COLO668 (cell line): ENCODE measurements at regions not wholly inside any gene's neighbourhood (a gene's known extent, or its start where the extent isn't known, plus 50 kb on each side); places are given as distances from the start of the nearest gene placed in this dataset.

Experiments used
- DNase-seq: peaks from one replicate; lab custom pipeline; 2025; ENCODE audit not compliant: unreplicated experiment; lab: John Stamatoyannopoulos, UW

- no peak for DNase-seq
Measured at GRCh38 chr10:83926606-83927005, 212.7 kb upstream of the GHITM start.

- no peak for DNase-seq
Measured at GRCh38 chr10:83927166-83927565, 212.1 kb upstream of the GHITM start.

DNA sequence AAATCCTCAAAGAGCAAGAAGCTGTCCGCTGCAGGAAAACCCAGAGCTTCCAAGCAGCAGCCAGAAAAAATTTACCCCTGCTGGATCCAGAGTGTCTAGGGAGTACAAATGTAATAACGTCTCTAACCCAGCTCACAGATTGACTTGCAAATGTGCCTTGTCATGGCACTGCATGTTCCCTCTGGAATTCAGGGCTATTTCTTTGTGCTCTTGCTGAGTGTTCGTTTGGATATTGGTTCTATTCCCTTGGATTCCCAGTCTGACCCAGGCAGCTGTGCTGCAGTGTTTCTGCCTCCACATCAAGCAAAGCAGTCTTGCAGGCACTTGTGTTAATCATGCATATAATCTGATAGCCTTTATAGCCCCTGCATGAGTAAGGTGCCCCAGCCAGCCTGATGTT is 209.9 kb upstream of the GHITM start:
- no peak for DNase-seq

DNA sequence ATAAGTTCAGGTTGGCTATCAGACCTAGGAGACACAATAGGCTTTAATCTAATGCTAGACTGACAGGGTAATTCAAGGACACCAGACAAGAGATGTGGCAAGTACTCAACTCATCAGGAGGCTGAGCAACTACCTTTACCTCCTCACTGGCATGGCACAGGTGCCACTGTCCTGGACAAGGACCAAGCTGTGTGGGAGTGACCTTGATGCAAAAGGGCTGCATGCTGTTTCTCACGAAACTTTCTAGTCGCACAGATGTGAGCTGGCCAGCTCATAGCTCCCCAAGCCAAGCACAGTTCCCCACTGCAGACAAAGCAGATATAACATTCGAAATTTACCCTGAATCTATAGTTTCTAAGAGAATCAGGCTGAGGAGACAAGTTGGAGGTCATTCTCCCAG is 207.6 kb upstream of the GHITM start:
- DNase-seq: no peak

DNA sequence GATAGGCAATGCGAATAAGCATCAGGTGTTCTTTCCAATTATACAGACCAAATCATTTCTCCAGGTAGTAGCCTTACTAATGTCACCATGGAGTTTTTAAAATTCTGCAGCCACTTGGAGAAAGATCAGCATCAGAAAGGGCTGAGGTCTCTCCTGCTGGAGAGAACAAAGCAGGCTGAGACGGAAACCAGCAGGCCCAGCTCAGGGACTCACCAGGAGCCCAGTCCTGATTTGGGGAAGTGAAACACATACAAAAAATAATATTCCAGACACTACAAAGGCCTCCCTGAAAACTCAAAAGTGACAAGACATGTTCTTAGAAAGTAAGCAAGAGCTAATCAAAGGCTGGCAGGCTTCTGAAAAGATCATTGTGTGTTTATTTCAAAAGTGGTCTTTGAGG is 207.1 kb upstream of the GHITM start:
- no peak for DNase-seq

- no peak for DNase-seq
Measured at GRCh38 chr10:83934062-83934461, 205.2 kb upstream of the GHITM start.

DNA sequence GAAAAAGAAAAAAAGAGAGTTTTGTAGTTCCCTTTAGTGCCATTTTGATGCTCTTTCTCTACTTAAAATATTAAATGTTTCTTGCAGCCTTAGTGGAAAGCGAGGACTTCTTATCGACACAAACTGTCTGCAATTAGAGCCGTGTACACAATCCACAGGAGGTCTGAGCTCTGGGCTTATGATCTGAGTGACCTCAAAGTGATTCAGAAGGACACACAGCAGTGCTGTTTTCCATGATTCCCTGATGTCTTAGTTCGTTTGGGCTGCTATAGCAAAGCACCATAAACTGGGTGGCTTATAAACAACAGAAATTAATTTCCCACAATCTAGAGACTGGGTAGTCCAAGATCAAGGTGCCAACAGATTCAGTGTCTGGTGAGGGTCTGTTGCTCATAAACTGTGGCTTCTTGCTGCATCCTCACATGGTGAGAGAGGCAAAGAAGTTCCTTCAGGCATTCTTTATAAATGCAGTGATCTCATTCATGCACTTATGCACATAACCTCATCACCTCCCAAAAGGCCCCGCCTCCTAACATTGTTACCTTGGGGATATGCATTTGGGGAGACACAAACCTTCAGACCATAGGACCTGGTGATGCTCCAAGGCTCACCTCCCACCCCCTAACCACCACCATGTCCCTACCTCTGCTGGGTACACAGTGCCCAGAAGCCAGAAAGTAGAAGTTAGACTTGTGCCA is 204.5 kb upstream of the GHITM start:
- DNase-seq: no peak

- no peak for DNase-seq
Measured at GRCh38 chr10:83935339-83935736, 204.0 kb upstream of the GHITM start.

GRCh38 chr10:83935911-83936310 is 203.4 kb upstream of the GHITM start:
- no peak for DNase-seq

DNA sequence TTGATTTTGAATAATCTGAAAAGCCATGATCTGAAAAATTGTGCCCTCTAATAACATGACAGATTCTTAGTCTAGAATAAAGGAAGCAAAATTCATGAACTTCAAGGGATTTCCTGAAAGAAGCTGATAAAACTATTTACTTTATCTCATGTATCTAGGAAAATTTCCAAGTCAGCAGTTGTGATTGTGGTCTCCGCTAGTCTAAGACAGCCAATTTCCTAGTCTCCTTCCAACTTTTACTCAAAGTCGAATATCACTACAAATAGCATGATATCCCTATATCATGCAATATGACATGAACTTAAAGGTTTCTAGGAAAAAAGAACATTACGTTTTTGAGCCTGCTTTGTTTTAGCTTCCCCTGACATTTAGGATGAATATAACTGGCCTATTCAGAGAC is 202.1 kb upstream of the GHITM start:
- no peak for DNase-seq

- no peak for DNase-seq
Measured at GRCh38 chr10:83937826-83938225, 201.5 kb upstream of the GHITM start.

DNA sequence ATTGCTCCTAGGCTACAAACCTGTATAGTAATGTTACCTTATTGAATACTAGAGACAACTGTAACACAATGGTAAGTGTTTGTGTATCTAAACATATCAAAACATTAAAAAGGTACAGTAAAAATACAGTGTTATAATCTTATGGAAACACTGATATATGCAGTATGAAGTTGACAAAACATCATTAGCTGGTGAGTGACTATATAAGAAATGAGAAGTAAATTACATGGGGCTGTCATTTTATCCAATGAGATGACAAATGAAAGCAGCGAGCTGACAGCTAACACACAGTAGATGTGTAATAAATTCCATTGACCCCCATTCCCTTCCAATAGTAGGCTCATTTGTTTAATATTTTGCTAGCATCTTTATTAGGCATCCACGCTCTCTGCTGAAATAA is 198.1 kb upstream of the GHITM start:
- no peak for DNase-seq

DNA sequence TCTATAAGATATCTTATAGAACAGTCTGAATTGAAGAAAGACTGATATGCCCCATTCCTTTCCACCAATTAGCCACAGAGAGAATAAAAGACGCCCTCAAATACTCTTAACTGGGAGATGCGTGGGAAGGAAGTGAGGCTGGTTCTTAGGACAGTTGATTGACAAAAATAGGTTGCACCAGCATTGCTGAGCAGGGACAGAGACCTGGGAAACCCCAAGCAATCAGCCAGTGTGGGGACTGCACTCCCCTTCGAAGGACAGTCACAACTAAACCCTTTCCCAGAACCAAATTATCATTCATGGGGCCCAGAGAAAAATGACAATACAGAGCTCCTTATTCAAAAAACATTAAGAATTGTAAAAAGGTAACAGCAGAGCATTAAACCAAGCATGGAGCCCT is 196.9 kb upstream of the GHITM start:
- DNase-seq: no peak

- no peak for DNase-seq
Measured at GRCh38 chr10:83943049-83943448, 196.3 kb upstream of the GHITM start.

- no peak for DNase-seq
Measured at GRCh38 chr10:83943920-83944319, 195.4 kb upstream of the GHITM start.

DNA sequence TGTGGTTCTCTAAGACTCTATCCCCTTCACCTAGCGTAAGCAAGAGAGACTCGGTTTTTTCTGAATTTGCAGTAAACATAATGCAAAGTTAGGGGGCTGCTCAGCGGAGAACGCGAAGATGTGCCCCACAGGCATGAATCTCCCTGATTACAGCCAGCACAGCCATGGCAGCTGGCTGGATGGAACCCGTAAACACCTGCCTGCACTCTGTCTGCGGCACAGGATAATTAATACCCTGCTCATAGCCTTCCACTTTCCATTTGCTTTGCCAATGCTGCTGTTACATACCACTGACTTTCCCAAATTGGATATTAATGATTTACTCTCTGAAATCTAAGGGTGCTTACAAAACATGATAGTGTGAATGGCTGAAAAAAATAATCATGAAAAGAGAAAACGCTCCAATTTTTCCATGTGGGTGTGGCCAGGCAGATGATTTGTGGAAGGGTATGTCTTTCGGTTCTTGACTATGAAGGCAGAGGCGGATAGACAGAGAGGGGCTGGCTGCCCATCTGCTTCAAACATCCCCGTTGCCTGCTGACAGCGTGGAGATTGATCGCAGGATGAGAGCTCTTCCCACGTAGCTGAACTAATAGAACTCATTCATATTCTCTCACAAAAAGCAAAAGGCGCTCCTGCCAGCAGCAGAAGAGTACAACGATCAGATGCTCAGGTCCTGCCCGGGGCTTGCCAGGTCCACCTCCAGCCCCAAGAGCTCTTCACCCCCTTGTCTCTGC is 193.2 kb upstream of the GHITM start:
- no peak for DNase-seq

DNA sequence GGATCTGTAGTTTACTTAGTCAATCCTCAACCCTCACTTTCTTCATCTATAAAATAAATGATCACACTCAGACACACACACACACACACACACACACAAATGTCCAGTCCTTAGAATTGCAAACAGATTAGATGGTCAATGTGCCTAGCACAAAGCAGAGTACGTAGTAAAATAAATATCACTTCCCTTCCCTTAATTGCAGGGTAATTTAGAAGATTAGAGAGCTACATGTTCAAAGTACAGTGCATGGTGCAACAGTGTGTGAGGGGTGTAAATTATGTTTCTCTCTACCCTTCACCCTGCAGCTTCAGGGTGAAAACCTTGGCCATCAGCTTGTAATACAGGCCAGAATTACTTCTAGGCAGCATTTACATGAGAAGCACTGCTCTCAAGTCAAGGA is 187.0 kb upstream of the GHITM start:
- DNase-seq: no peak

GRCh38 chr10:83953589-83953988 is 185.7 kb upstream of the GHITM start:
- DNase-seq: no peak

DNA sequence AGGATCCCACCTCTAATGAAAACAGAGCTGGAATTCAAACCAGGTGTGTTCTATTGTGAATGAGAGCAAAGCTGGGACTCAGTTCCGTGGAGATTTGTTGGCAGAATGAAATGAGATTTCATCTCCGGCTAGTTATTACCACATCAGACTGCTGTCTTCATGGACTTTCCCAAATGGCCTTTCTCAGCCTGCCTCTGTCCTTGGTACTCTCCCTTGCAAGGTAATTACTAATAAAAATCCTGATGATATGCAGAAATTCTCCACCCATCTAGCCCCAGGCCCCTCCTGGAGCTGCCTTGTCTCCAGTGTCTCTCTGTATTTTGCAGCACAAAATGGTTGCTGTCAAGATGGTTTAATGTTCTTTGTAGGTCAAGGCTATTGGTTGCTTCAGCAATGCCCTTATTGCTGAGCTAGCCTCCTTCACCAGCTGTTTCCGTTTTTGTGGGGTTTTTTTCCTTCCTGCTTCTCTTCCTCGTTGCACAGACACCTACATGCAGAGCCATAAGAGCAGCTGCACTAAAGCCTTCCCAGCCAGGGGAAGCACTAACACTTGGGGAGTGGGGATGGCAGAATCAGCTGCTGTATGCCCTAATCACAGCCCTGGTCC is 185.0 kb upstream of the GHITM start:
- no peak for DNase-seq

DNA sequence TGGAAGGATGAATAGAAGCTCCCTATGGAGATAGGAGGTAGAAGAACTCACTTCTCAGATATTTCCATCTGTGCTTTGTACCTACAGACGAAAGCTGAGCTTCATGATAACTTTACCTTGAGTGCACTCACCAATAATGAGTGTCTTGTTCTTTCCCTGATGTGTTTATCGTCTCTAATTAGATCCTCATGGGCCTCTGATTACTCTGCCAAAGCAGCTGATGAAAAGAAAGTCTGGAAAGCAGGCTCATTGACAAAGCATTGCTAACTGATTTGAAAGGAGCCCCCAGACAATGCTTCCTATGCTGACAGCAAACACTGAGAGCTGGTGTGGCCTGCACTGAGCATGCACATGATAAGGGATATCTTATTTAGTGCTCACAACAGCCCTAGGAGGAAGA is 183.9 kb upstream of the GHITM start:
- DNase-seq: no peak

GRCh38 chr10:83957168-83957947 is 182.0 kb upstream of the GHITM start:
- no peak for DNase-seq

DNA sequence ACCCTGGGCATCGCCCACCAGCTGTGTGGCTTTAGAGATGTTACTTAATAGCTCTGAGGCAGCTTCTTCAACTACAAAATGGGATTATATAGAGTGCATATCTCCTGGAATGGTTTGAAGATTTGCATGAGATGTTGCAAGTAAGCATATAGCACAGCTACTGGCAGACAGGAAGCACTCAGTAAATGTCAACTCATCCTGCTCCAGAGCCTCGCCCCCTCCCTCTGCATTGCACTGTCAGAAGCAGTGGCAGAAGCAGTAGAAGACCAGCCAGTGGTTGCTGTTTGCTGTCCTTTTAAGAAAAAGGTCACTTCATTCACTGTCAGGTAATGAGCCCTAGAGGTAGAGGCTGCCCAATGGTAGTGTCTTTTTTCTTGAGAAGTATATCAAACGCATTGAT is 180.0 kb upstream of the GHITM start:
- no peak for DNase-seq
